GM23248 (cell line): ENCODE measurements at regions not wholly inside any gene's neighbourhood (a gene's known extent, or its start where the extent isn't known, plus 50 kb on each side); places are given as distances from the start of the nearest gene placed in this dataset.

Experiments used
- EZH2 ChIP-seq: fragments of 200-600 bp; sonication (generic); IDR thresholded peaks from 2 replicates; pipeline ENCODE4 v1.6.1; 2018; ENCODE audit warnings: antibody characterized with exemption, mild to moderate bottlenecking; ENCODE audit not compliant: insufficient read depth, poor library complexity, severe bottlenecking
- EZH2phosphoT487 ChIP-seq: fragments of 200-600 bp; sonication (generic); IDR thresholded peaks from 2 replicates; pipeline ENCODE4 v1.6.1; 2018; ENCODE audit warnings: antibody characterized with exemption, moderate library complexity, mild to moderate bottlenecking, low read depth; ENCODE audit not compliant: insufficient read depth

DNA sequence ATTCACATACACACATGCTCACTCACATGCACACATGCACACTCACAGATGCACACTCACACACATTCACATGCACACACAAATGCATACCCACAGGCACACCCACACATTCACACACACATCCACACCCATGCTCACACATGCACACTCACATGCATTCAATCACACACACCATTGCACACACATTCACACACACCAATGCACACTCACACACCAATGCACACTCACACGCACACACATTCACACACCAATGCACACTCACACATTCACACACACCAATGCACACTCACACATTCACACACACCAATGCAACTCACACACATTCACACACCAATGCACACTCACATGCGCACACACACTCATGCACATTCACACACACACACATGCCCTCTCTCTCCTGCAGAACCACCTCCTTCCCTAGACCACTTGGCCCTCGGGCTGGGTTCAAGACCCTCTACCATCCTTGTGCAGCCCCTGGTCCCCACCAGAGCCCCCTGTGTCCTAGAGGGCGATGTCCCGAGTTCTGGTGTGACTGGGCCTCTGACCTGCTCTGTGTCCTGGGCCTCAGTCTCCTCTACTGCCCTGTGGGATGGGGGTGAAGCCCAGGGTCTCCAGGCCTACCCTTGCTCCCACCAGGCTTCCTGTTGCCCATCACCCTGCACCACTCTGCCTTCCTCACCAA is 139.0 kb downstream of the OLFM1 start:
- no peak for TF ChIP-seq EZH2
- TF ChIP-seq EZH2phosphoT487 = no peak
